GM18909 (cell line): ENCODE measurements at regions not wholly inside any gene's neighbourhood (a gene's known extent, or its start where the extent isn't known, plus 50 kb on each side); places are given as distances from the start of the nearest gene placed in this dataset.
A peak's percentile ranks its signal among the peaks of the same experiment; 100 is the strongest.

ENCODE experiments used
- ATAC-seq: cut with Tn5 transposase; IDR thresholded peaks from one replicate; pipeline ENCODE4 v1.9.1; 2021; ENCODE audit warnings: mild to moderate bottlenecking; ENCODE audit not compliant: unreplicated experiment, poor library complexity

DNA sequence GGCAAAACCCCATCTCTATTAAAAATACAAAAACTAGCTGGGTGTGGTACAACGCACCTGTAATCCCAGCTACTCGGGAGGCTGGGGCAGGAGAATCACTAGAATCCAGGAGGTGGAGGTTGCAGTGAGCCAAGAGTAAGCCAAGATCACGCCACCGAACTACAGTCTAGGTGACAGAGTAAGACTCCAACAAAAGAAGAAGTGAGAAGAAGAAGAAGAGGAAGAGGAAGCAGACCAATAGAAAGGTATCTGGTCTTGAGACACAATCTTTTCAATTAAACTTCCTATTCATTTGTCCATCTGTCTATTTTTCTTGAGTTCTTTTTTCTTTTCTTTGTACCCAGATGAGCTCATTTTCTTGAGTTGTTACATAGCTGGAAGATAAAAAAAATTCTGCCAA, 55.7 kb upstream of the ACADM start:
- ATAC-seq = no peak

GRCh38 chr1:75671708-75672107, 52.8 kb upstream of the ACADM start:
- peak; percentile 60 for ATAC-seq

- no peak for ATAC-seq
Measured at GRCh38 chr1:75672108-75672507, 52.4 kb upstream of the ACADM start.

DNA sequence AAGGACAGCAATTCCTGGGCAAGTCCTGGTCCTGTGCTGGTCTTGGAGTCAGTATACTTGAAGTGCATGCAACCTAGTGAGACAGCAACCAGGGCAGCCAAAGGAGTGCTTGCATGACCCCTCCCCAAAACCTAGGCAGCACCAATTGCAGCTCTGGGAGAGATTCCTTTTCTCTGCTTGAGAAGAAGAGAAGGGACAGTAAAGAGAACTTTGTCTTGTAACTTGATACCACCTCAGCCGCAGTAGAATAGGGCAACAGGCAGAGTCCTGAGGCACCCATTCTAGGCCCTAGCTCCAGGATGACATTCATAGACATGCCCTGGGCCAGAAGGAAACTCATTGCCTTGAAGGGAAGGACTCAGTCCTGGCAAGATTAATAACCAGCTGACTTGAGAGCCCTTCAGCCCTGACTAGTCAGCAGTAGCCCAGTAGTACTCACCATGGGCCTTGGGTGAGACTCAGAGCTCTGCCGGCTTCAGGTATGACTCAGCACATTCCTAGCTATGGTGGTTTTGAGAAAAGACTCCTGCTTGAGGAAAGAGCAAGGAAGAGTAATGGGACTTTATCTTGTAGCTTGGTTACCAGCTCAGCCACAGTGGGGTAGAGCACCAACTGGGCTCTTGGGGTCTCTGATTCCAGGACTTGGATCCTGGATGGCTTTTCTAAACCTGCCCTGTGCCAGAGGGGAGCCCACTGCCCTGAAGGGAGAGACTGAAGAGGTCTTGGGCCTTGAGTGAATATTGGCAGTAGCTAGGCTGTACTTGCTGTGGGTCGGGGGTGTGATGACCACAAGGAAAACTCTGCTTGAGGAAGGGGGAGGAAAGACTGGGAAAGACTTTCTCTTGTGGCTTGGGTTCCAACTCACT, 51.7 kb upstream of the ACADM start:
- ATAC-seq = no peak

DNA sequence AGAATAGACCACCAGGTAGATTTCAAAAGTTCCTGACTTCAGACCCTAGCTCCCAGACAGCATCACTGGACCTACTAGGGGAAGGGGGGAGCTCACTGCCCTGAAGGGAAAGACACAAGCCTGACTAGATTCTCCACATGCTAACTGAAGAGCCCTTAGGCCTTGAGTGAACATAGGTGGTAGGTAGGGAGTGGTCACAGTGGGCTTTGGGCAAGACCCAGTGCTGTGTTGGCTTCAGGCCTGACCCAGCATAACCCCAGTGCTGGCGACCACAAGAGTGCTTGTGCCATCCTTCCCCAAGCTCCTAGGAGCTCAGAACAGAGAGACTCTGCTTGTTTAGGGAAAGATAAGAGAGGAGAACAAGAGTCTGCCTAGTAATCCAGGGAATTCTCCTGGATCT, 51.1 kb upstream of the ACADM start:
- no peak for ATAC-seq

DNA sequence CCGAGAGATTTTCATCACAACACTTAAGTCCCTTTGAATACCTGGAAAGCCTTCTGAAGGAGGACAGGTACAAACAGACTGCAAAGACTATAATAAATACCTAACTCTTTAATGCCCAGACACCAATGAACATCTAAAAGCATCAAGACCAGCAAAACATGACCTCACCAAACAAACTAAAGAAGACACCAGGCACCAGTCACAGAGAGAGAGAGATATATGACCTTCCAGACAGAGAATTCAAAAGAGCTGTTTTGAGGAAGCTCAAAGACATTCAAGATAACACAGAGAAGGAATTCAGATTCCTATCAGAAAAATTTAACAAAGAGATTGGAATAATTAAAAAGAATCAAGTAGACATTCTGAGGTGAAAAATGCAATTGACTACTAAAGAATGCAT, 50.6 kb upstream of the ACADM start:
- no peak for ATAC-seq
